Calu3 (cell line): ENCODE measurements at regions not wholly inside any gene's neighbourhood (a gene's known extent, or its start where the extent isn't known, plus 50 kb on each side); places are given as distances from the start of the nearest gene placed in this dataset.

Experiments used
- BruUV-seq: library from RNA; stranded (reverse); fragments of 400-500 nt; replicated peaks from 2 replicates; lab custom pipeline; 2021; lab: Mats Ljungman, UMichigan
- CTCF ChIA-PET: fragments of 300-600 bp; sonication (Branson Sonifier 250); formaldehyde crosslinking; loops from one replicate; lab custom pipeline; 2022; ENCODE audit warnings: antibody characterized with exemption; lab: Charles Lee
- DNase-seq: peaks from one replicate; pipeline ENCODE4 v3.0.0; 2022
- H3K27ac Mint-ChIP-seq: one replicate; pipeline ENCODE4 v1.8.0; 2022; ENCODE audit warnings: mixed read lengths; ENCODE audit not compliant: unreplicated experiment
- H3K27me3 Mint-ChIP-seq: one replicate; pipeline ENCODE4 v1.8.0; 2022; ENCODE audit warnings: mixed read lengths; ENCODE audit not compliant: unreplicated experiment
- H3K36me3 Mint-ChIP-seq: one replicate; pipeline ENCODE4 v1.8.0; 2022; ENCODE audit warnings: mild to moderate bottlenecking, moderate library complexity, mixed read lengths; ENCODE audit not compliant: insufficient read depth, unreplicated experiment
- H3K4me1 Mint-ChIP-seq: one replicate; pipeline ENCODE4 v1.8.0; 2022; ENCODE audit warnings: mild to moderate bottlenecking, low read depth, mixed read lengths; ENCODE audit not compliant: unreplicated experiment
- H3K4me3 Mint-ChIP-seq: one replicate; pipeline ENCODE4 v1.8.0; 2022; ENCODE audit warnings: mild to moderate bottlenecking, low read depth, moderate library complexity, mixed read lengths; ENCODE audit not compliant: unreplicated experiment
- H3K9me3 Mint-ChIP-seq: one replicate; pipeline ENCODE4 v1.8.0; 2022; ENCODE audit warnings: low read depth, mixed read lengths; ENCODE audit not compliant: unreplicated experiment
- intact Hi-C: fragments of 100-400 bp; cut with micrococcal nuclease; formaldehyde crosslinking; loops from one replicate; pipeline ENCODE4 v1.10.0; 2022; ENCODE audit not compliant: unreplicated experiment
- TF ChIP-seq, protein P1 (sequence below): fragments of 200-600 bp; IDR thresholded peaks from one replicate; pipeline ENCODE4 v1.8.0; 2022; ENCODE audit warnings: antibody characterized with exemption; ENCODE audit not compliant: unreplicated experiment

DNA sequence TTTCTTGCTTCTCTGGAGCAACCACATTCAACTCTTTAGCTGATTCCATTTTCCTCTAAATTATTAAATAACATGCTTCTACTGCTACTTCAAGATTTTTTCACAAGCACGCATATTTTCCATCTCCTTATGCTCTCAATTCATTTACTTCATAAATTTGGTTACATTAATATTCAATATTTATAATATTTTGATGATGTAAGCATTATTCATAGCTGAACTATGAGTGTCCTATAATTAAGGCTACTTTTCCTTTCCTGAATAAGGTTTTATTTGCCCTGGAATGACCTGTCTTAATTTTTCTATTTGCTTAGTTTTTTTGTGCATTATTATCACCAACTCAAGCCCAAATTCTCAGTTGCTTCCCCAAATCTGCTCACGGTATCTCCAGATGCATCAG is 109.4 kb upstream of the ADPGK start:
- Mint-ChIP-seq H3K4me1 (no peaks in the 10 kb centered on the region), H3K27me3 (peaks cover 85% of the 10 kb centered on the region), H3K9me3 (no peaks in the 10 kb centered on the region), H3K27ac (no peak overlapping the region), H3K4me3 (no peak overlapping the region), H3K36me3 (no peaks in the 10 kb centered on the region)
- CTCF ChIA-PET = no interaction called here
- BruUV-seq = no TSS peak
- TF ChIP-seq, protein P1, sequence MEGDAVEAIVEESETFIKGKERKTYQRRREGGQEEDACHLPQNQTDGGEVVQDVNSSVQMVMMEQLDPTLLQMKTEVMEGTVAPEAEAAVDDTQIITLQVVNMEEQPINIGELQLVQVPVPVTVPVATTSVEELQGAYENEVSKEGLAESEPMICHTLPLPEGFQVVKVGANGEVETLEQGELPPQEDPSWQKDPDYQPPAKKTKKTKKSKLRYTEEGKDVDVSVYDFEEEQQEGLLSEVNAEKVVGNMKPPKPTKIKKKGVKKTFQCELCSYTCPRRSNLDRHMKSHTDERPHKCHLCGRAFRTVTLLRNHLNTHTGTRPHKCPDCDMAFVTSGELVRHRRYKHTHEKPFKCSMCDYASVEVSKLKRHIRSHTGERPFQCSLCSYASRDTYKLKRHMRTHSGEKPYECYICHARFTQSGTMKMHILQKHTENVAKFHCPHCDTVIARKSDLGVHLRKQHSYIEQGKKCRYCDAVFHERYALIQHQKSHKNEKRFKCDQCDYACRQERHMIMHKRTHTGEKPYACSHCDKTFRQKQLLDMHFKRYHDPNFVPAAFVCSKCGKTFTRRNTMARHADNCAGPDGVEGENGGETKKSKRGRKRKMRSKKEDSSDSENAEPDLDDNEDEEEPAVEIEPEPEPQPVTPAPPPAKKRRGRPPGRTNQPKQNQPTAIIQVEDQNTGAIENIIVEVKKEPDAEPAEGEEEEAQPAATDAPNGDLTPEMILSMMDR = no peak
- intact Hi-C loops = no loop called here
- no peak for DNase-seq

DNA sequence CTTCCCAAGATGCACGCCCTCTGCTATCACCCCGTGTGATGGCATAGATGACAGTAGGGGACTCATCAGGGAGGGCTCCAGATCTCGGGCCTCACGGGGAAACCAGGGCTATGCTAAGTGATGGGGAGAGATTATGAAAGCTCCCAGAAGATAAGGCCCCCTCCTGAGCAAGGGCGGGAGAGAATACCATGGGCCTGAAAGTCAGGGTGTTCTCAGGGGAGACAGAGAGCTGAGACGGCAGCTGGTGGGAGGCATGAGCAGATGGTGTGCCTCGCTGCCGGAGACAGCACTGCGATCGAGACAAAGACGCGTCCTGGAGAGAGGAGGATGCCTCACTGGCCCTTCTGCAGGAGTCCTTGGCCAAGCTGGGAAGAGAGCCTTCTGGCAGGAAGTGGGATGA is 106.5 kb upstream of the ADPGK start:
- Mint-ChIP-seq H3K4me1 (no peaks in the 10 kb centered on the region), H3K4me3 (no peak overlapping the region), H3K9me3 (no peaks in the 10 kb centered on the region), H3K27ac (no peak overlapping the region), H3K27me3 (peaks cover 93% of the 10 kb centered on the region), H3K36me3 (no peaks in the 10 kb centered on the region)
- DNase-seq = no peak
- CTCF ChIA-PET = no interaction called here
- intact Hi-C loops = no loop called here
- TF ChIP-seq, protein P1 = no peak
- no TSS peak for BruUV-seq

GRCh38 chr15:72889545-72889944 is 106.0 kb upstream of the ADPGK start:
- CTCF ChIA-PET = no interaction called here
- Mint-ChIP-seq H3K27ac (no peak overlapping the region), H3K4me3 (no peak overlapping the region), H3K4me1 (no peaks in the 10 kb centered on the region), H3K27me3 (peaks cover 93% of the 10 kb centered on the region), H3K9me3 (no peaks in the 10 kb centered on the region), H3K36me3 (no peaks in the 10 kb centered on the region)
- no peak for DNase-seq
- TF ChIP-seq, protein P1 = no peak
- BruUV-seq = no TSS peak
- intact Hi-C loops = no loop called here

DNA sequence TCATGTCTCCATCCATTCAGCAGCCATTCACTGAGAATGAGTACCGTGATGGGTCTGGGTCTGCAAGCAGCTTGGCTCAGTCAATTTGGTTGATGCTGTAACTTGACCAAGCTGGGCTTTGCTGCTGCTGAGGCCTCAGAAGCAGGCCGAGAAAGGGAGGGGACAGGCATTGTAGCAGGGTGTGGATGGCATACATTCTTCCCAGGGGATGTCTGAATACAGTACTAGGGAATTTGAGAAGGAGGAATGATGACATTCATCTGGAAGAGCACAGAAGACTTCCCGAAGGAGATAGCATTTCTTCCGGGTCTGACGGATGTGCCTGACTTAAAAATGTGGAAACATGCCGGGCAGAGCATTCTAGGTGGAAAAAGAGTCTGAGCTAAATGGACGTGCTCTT is 105.3 kb upstream of the ADPGK start:
- Mint-ChIP-seq H3K27ac (no peak overlapping the region), H3K4me3 (no peak overlapping the region), H3K9me3 (no peaks in the 10 kb centered on the region), H3K27me3 (peaks cover 87% of the 10 kb centered on the region), H3K4me1 (no peaks in the 10 kb centered on the region), H3K36me3 (no peaks in the 10 kb centered on the region)
- CTCF ChIA-PET = interaction anchor here (0.6 kb wide), 1 partner anchor 712 kb away, joined by 3 read pairs; no protein-coding TSS in a partner anchor
- no peak for DNase-seq
- intact Hi-C loops = no loop called here
- no TSS peak for BruUV-seq
- TF ChIP-seq, protein P1 = no peak
